Endothelial cell (in vitro differentiated cells): ENCODE measurements at regions not wholly inside any gene's neighbourhood (a gene's known extent, or its start where the extent isn't known, plus 50 kb on each side); places are given as distances from the start of the nearest gene placed in this dataset.

Experiments
- DNase-seq: peaks from one replicate; pipeline ENCODE4 v3.0.0; 2021; ENCODE audit warnings: low spot score
- H3K27ac Mint-ChIP-seq: one replicate; pipeline ENCODE4 v1.8.0; 2021; ENCODE audit warnings: mixed read lengths, inconsistent platforms; ENCODE audit not compliant: unreplicated experiment
- H3K27me3 Mint-ChIP-seq: one replicate; pipeline ENCODE4 v1.8.0; 2021; ENCODE audit warnings: mild to moderate bottlenecking, moderate library complexity, mixed read lengths, inconsistent platforms; ENCODE audit not compliant: unreplicated experiment
- H3K36me3 Mint-ChIP-seq: one replicate; pipeline ENCODE4 v1.8.0; 2021; ENCODE audit warnings: mild to moderate bottlenecking, low read depth, mixed read lengths, inconsistent platforms; ENCODE audit not compliant: unreplicated experiment
- H3K4me1 Mint-ChIP-seq: one replicate; pipeline ENCODE4 v1.8.0; 2021; ENCODE audit warnings: mild to moderate bottlenecking, mixed read lengths, inconsistent platforms; ENCODE audit not compliant: unreplicated experiment
- H3K4me3 Mint-ChIP-seq: one replicate; pipeline ENCODE4 v1.8.0; 2021; ENCODE audit warnings: mild to moderate bottlenecking, mixed read lengths, inconsistent platforms; ENCODE audit not compliant: unreplicated experiment
- H3K9me3 Mint-ChIP-seq: one replicate; pipeline ENCODE4 v1.8.0; 2021; ENCODE audit warnings: mixed read lengths, inconsistent platforms; ENCODE audit not compliant: unreplicated experiment
- TF ChIP-seq, protein P1 (sequence below): fragments of 200-600 bp; sonication (generic); IDR thresholded peaks from one replicate; pipeline ENCODE4 v1.5.0; 2021; ENCODE audit warnings: antibody characterized with exemption; ENCODE audit not compliant: unreplicated experiment

DNA sequence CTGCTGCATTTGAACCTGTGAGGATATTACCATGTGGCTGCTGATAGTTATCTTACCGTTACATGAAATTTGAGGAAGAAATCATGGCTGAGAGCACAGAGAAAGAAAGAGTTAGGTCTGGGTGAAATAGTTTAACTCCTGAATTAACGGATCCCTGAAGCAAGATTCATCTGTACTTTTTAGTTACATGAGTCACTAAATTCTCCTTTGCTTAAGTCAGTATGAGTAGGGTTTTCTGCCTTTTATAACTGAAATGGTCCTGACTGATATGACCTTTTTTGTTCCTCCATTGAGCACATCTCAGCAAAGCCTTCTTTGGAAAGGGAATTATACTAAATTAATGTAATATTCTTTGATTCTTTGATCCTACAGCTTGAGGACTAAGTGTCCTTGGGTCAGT lies 333.3 kb upstream of the ZFP64 start:
- H3K27ac Mint-ChIP-seq: no peak overlapping the region
- H3K4me3 Mint-ChIP-seq: no peak overlapping the region
- H3K27me3 Mint-ChIP-seq: no peaks in the 10 kb centered on the region
- TF ChIP-seq, protein P1, sequence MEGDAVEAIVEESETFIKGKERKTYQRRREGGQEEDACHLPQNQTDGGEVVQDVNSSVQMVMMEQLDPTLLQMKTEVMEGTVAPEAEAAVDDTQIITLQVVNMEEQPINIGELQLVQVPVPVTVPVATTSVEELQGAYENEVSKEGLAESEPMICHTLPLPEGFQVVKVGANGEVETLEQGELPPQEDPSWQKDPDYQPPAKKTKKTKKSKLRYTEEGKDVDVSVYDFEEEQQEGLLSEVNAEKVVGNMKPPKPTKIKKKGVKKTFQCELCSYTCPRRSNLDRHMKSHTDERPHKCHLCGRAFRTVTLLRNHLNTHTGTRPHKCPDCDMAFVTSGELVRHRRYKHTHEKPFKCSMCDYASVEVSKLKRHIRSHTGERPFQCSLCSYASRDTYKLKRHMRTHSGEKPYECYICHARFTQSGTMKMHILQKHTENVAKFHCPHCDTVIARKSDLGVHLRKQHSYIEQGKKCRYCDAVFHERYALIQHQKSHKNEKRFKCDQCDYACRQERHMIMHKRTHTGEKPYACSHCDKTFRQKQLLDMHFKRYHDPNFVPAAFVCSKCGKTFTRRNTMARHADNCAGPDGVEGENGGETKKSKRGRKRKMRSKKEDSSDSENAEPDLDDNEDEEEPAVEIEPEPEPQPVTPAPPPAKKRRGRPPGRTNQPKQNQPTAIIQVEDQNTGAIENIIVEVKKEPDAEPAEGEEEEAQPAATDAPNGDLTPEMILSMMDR: no peak
- H3K4me1 Mint-ChIP-seq: no peaks in the 10 kb centered on the region
- no peak for DNase-seq
- no peaks in the 10 kb centered on the region for H3K36me3 Mint-ChIP-seq
- H3K9me3 Mint-ChIP-seq: no peaks in the 10 kb centered on the region

GRCh38 chr20:52518735-52519134 lies 327.2 kb upstream of the ZFP64 start:
- H3K9me3 Mint-ChIP-seq: no peaks in the 10 kb centered on the region
- TF ChIP-seq, protein P1: no peak

GRCh38 chr20:52515877-52516276 lies 324.3 kb upstream of the ZFP64 start:
- DNase-seq: no peak
- H3K36me3 Mint-ChIP-seq: no peaks in the 10 kb centered on the region
- H3K4me3 Mint-ChIP-seq: no peak overlapping the region
- no peaks in the 10 kb centered on the region for H3K4me1 Mint-ChIP-seq
- TF ChIP-seq, protein P1: no peak
- no peak overlapping the region for H3K27ac Mint-ChIP-seq
- H3K9me3 Mint-ChIP-seq: no peaks in the 10 kb centered on the region
- no peaks in the 10 kb centered on the region for H3K27me3 Mint-ChIP-seq

More at GRCh38 chr20:52518735-52519134, 327.2 kb upstream of the ZFP64 start:
- Mint-ChIP-seq H3K27ac (no peak overlapping the region), H3K4me3 (no peak overlapping the region), H3K36me3 (no peaks in the 10 kb centered on the region), H3K4me1 (no peaks in the 10 kb centered on the region), H3K27me3 (no peaks in the 10 kb centered on the region)
- DNase-seq: no peak

DNA sequence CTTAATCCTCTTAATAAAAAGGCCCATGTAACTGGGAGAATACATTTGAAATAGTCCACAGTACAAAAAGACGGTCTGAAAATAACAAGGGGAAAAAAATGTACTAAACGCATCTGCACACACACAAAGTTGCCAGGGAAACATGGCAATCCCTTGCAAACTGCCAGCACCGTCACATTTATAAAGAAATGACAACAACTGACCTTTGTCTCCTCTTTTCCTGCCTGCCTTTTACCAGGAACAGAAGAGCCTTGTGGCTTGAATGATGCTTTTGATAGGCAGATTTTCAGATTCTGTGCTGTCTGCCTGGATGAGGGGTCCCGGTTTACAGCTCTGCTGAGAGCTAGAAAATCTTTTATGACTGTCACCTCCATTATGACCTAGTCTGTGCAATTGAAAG lies 308.6 kb upstream of the ZFP64 start:
- Mint-ChIP-seq H3K27ac (no peak overlapping the region), H3K4me3 (no peak overlapping the region), H3K27me3 (no peaks in the 10 kb centered on the region), H3K9me3 (no peaks in the 10 kb centered on the region), H3K36me3 (no peaks in the 10 kb centered on the region), H3K4me1 (peaks cover 5% of the 10 kb centered on the region)
- TF ChIP-seq, protein P1: no peak
- no peak for DNase-seq

DNA sequence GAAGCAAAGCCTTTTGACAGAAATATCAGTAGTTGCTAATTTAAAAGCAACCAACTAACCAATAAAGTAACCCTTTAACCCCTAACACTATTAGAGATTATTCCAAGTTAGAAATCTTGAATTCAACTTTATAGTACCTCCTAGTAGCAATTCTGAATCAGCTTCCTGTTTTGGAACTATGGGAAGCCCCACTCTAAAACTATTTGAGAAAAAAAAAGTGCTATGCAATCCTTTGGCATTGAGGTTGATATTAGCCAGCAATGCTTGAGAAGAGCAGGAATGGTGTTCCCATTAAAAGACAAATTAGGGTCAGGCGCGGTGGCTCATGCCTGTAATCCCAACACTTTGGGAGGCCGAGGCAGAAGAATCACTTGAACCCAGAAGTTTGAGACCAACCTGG lies 306.2 kb upstream of the ZFP64 start:
- peaks cover 13% of the 10 kb centered on the region for H3K4me1 Mint-ChIP-seq
- no peak overlapping the region for H3K27ac Mint-ChIP-seq
- TF ChIP-seq, protein P1: no peak
- no peak for DNase-seq
- no peak overlapping the region for H3K4me3 Mint-ChIP-seq
- no peaks in the 10 kb centered on the region for H3K9me3 Mint-ChIP-seq
- no peaks in the 10 kb centered on the region for H3K36me3 Mint-ChIP-seq
- H3K27me3 Mint-ChIP-seq: peaks cover 1% of the 10 kb centered on the region
